DOHH2 (cell line): ENCODE measurements at regions not wholly inside any gene's neighbourhood (a gene's known extent, or its start where the extent isn't known, plus 50 kb on each side); places are given as distances from the start of the nearest gene placed in this dataset.
"Not testable (repeated sequence)": the region's sequence is repeated elsewhere in the genome, so short reads cannot be mapped to it uniquely, and the experiment has no call there.

Experiments
- CTCF ChIP-seq: fragments of 200-600 bp; sonication (generic); IDR thresholded peaks from one replicate; pipeline ENCODE4 v1.5.1; 2014; ENCODE audit warnings: antibody characterized with exemption, mild to moderate bottlenecking, low read depth, low read length; ENCODE audit not compliant: poor library complexity, severe bottlenecking
- EZH2phosphoT487 ChIP-seq: fragments of 200-600 bp; sonication (generic); IDR thresholded peaks from 2 replicates; pipeline ENCODE4 v1.6.1; 2017; ENCODE audit warnings: borderline replicate concordance, mild to moderate bottlenecking, antibody characterized with exemption, low read length, moderate library complexity, mixed read lengths

GRCh38 chr9:64499541-64499940 lies 785.5 kb downstream of the FOXD4L5 start:
- not testable (repeated sequence) for TF ChIP-seq CTCF, EZH2phosphoT487
